ENCODE measurements at regions not wholly inside any gene's neighbourhood (a gene's known extent, or its start where the extent isn't known, plus 50 kb on each side); places are given as distances from the start of the nearest gene placed in this dataset.
"Not testable (repeated sequence)": the region's sequence is repeated elsewhere in the genome, so short reads cannot be mapped to it uniquely, and the experiment has no call there.

GRCh38 chrX:130467936-130468335 lies 66.1 kb downstream of the RBMX2 start:
- DNase-seq (ENCODE audit: low read depth) = no peak
- H3K4me3 ChIP-seq (ENCODE audit: low read depth, low read length) = no peak overlapping the region
- TF ChIP-seq CTCF (IDR thresholded peaks at IDR 0.05; ENCODE audit: control insufficient read depth, extremely low read depth, insufficient read depth) = no peak

GRCh38 chrX:130468395-130468923 lies 66.7 kb downstream of the RBMX2 start:
- DNase-seq (ENCODE audit: low read depth) = no peak
- no peak for TF ChIP-seq CTCF (IDR thresholded peaks at IDR 0.05; ENCODE audit: control insufficient read depth, extremely low read depth, insufficient read depth)
- H3K4me3 ChIP-seq (ENCODE audit: low read depth, low read length) = no peak overlapping the region

- DNase-seq (ENCODE audit: low read depth) = no peak
- no peak for TF ChIP-seq CTCF (IDR thresholded peaks at IDR 0.05; ENCODE audit: control insufficient read depth, extremely low read depth, insufficient read depth)
- no peak overlapping the region for H3K4me3 ChIP-seq (ENCODE audit: low read depth, low read length)
These were observed 81.1 kb downstream of the RBMX2 start for GRCh38 chrX:130482871-130483270.

GRCh38 chrX:130485870-130486269 lies 84.1 kb downstream of the RBMX2 start:
- DNase-seq (ENCODE audit: low read depth) = peak; percentile 10
- no peak overlapping the region for H3K4me3 ChIP-seq (ENCODE audit: low read depth, low read length)
- TF ChIP-seq CTCF (IDR thresholded peaks at IDR 0.05; ENCODE audit: control insufficient read depth, extremely low read depth, insufficient read depth) = no peak

GRCh38 chrX:130495502-130495901 lies 93.7 kb downstream of the RBMX2 start:
- H3K4me3 ChIP-seq (ENCODE audit: low read depth, low read length); DNase-seq (ENCODE audit: low read depth): not testable (repeated sequence)

GRCh38 chrX:130497531-130497930 lies 95.7 kb downstream of the RBMX2 start:
- DNase-seq (ENCODE audit: low read depth) = no peak
- no peak for TF ChIP-seq CTCF (IDR thresholded peaks at IDR 0.05; ENCODE audit: control insufficient read depth, extremely low read depth, insufficient read depth)

GRCh38 chrX:130498653-130499274 lies 97.0 kb downstream of the RBMX2 start:
- TF ChIP-seq CTCF (IDR thresholded peaks at IDR 0.05; ENCODE audit: control insufficient read depth, extremely low read depth, insufficient read depth) = no peak
- no peak for DNase-seq (ENCODE audit: low read depth)
- H3K4me3 ChIP-seq (ENCODE audit: low read depth, low read length) = no peak overlapping the region

More at GRCh38 chrX:130497531-130497930, 95.7 kb downstream of the RBMX2 start:
- no peak overlapping the region for H3K4me3 ChIP-seq (ENCODE audit: low read depth, low read length)
